Calu3 (cell line): ENCODE measurements at regions not wholly inside any gene's neighbourhood (a gene's known extent, or its start where the extent isn't known, plus 50 kb on each side); places are given as distances from the start of the nearest gene placed in this dataset.

ENCODE experiments used
- BruUV-seq: library from RNA; stranded (reverse); fragments of 400-500 nt; replicated peaks from 2 replicates; lab custom pipeline; 2021; lab: Mats Ljungman, UMichigan
- CTCF ChIA-PET: fragments of 300-600 bp; sonication (Branson Sonifier 250); formaldehyde crosslinking; loops from one replicate; lab custom pipeline; 2022; ENCODE audit warnings: antibody characterized with exemption; lab: Charles Lee
- DNase-seq: peaks from one replicate; pipeline ENCODE4 v3.0.0; 2022
- H3K27ac Mint-ChIP-seq: one replicate; pipeline ENCODE4 v1.8.0; 2022; ENCODE audit warnings: mixed read lengths; ENCODE audit not compliant: unreplicated experiment
- H3K27me3 Mint-ChIP-seq: one replicate; pipeline ENCODE4 v1.8.0; 2022; ENCODE audit warnings: mixed read lengths; ENCODE audit not compliant: unreplicated experiment
- H3K36me3 Mint-ChIP-seq: one replicate; pipeline ENCODE4 v1.8.0; 2022; ENCODE audit warnings: mild to moderate bottlenecking, moderate library complexity, mixed read lengths; ENCODE audit not compliant: insufficient read depth, unreplicated experiment
- H3K4me1 Mint-ChIP-seq: one replicate; pipeline ENCODE4 v1.8.0; 2022; ENCODE audit warnings: mild to moderate bottlenecking, low read depth, mixed read lengths; ENCODE audit not compliant: unreplicated experiment
- H3K4me3 Mint-ChIP-seq: one replicate; pipeline ENCODE4 v1.8.0; 2022; ENCODE audit warnings: mild to moderate bottlenecking, low read depth, moderate library complexity, mixed read lengths; ENCODE audit not compliant: unreplicated experiment
- H3K9me3 Mint-ChIP-seq: one replicate; pipeline ENCODE4 v1.8.0; 2022; ENCODE audit warnings: low read depth, mixed read lengths; ENCODE audit not compliant: unreplicated experiment
- CTCF ChIP-seq: fragments of 200-600 bp; IDR thresholded peaks from one replicate; pipeline ENCODE4 v1.8.0; 2022; ENCODE audit warnings: antibody characterized with exemption; ENCODE audit not compliant: unreplicated experiment
- intact Hi-C: fragments of 100-400 bp; cut with micrococcal nuclease; formaldehyde crosslinking; loops from one replicate; pipeline ENCODE4 v1.10.0; 2022; ENCODE audit not compliant: unreplicated experiment

- H3K27ac Mint-ChIP-seq: no peak overlapping the region
- no peak for TF ChIP-seq CTCF
- no peaks in the 10 kb centered on the region for H3K4me1 Mint-ChIP-seq
- no peaks in the 10 kb centered on the region for H3K27me3 Mint-ChIP-seq
- intact Hi-C loops: no loop called here
- H3K36me3 Mint-ChIP-seq: no peaks in the 10 kb centered on the region
- H3K4me3 Mint-ChIP-seq: no peak overlapping the region
- no peak for DNase-seq
- no peaks in the 10 kb centered on the region for H3K9me3 Mint-ChIP-seq
- CTCF ChIA-PET: no interaction called here
- no TSS peak for BruUV-seq
Measured at GRCh38 chr5:88045165-88045564, 223.5 kb downstream of the TMEM161B start.

GRCh38 chr5:88034520-88034919 lies 234.1 kb downstream of the TMEM161B start:
- no peak for TF ChIP-seq CTCF
- no peak for DNase-seq
- Mint-ChIP-seq H3K4me3 (no peak overlapping the region), H3K4me1 (no peaks in the 10 kb centered on the region), H3K27ac (no peak overlapping the region), H3K36me3 (no peaks in the 10 kb centered on the region), H3K9me3 (no peaks in the 10 kb centered on the region), H3K27me3 (no peaks in the 10 kb centered on the region)
- BruUV-seq: no TSS peak
- intact Hi-C loops: no loop called here
- CTCF ChIA-PET: no interaction called here

GRCh38 chr5:88033191-88033590 lies 235.5 kb downstream of the TMEM161B start:
- no peak overlapping the region for H3K27ac Mint-ChIP-seq
- intact Hi-C loops: no loop called here
- no peaks in the 10 kb centered on the region for H3K9me3 Mint-ChIP-seq
- no peaks in the 10 kb centered on the region for H3K36me3 Mint-ChIP-seq
- no TSS peak for BruUV-seq
- no peaks in the 10 kb centered on the region for H3K27me3 Mint-ChIP-seq
- H3K4me1 Mint-ChIP-seq: no peaks in the 10 kb centered on the region
- DNase-seq: no peak
- no peak for TF ChIP-seq CTCF
- CTCF ChIA-PET: no interaction called here
- H3K4me3 Mint-ChIP-seq: no peak overlapping the region

- intact Hi-C loops: no loop called here
- Mint-ChIP-seq H3K9me3 (no peaks in the 10 kb centered on the region), H3K27me3 (no peaks in the 10 kb centered on the region), H3K4me1 (no peaks in the 10 kb centered on the region), H3K36me3 (no peaks in the 10 kb centered on the region), H3K27ac (no peak overlapping the region), H3K4me3 (no peak overlapping the region)
- DNase-seq: no peak
- no peak for TF ChIP-seq CTCF
- BruUV-seq: no TSS peak
- CTCF ChIA-PET: interaction anchor here (0.5 kb wide), 1 partner anchor 620 kb away, joined by 4 read pairs; no protein-coding TSS in a partner anchor
Measured at GRCh38 chr5:88029011-88029410, 239.6 kb downstream of the TMEM161B start.
